SU-DHL-6 (cell line): ENCODE measurements at regions not wholly inside any gene's neighbourhood (a gene's known extent, or its start where the extent isn't known, plus 50 kb on each side); places are given as distances from the start of the nearest gene placed in this dataset.

Experiments
- H2AFZ ChIP-seq: fragments of 200-600 bp; sonication (generic); 2 replicates; pipeline ENCODE4 v1.6.1; 2014; ENCODE audit warnings: low read depth, mild to moderate bottlenecking, moderate library complexity, mixed read lengths, antibody characterized with exemption, low read length; ENCODE audit not compliant: severe bottlenecking
- H3F3A ChIP-seq: fragments of 200-600 bp; shearing (Covaris generic); 2 replicates; pipeline ENCODE4 v1.6.0; 2016; ENCODE audit warnings: antibody characterized with exemption, mild to moderate bottlenecking; ENCODE audit not compliant: insufficient read depth
- H3K27ac ChIP-seq: fragments of 200-600 bp; sonication (generic); 2 replicates; pipeline ENCODE4 v1.5.1; 2016; ENCODE audit warnings: low read depth, mild to moderate bottlenecking, low read length, moderate library complexity, mixed read lengths
- H3K27me3 ChIP-seq: fragments of 200-600 bp; sonication (generic), shearing (Covaris generic); 2 replicates; pipeline ENCODE4 v1.6.0; 2014; ENCODE audit warnings: mild to moderate bottlenecking, low read length
- H3K36me3 ChIP-seq: fragments of 200-600 bp; sonication (generic); 2 replicates; pipeline ENCODE4 v1.6.1; 2014; ENCODE audit warnings: mild to moderate bottlenecking, low read length, mixed read lengths
- H3K4me2 ChIP-seq: fragments of 300-600, 200-600 bp; shearing (Covaris generic), sonication (generic); 2 replicates; pipeline ENCODE4 v1.6.0; 2014; ENCODE audit warnings: low read length, low read depth, mild to moderate bottlenecking; ENCODE audit not compliant: poor library complexity, severe bottlenecking
- H3K4me3 ChIP-seq: fragments of 200-600 bp; sonication (generic); 2 replicates; pipeline ENCODE4 v1.5.1; 2014; ENCODE audit warnings: antibody characterized with exemption, low read length, mild to moderate bottlenecking, mixed read lengths; ENCODE audit not compliant: insufficient read depth, poor library complexity, severe bottlenecking
- H3K79me2 ChIP-seq: fragments of 200-600 bp; sonication (generic); 2 replicates; pipeline ENCODE4 v1.6.1; 2014; ENCODE audit warnings: mild to moderate bottlenecking, low read length, moderate library complexity; ENCODE audit not compliant: insufficient read depth
- H3K9ac ChIP-seq: fragments of 200-600 bp; sonication (generic); 2 replicates; pipeline ENCODE4 v1.7.0; 2014; ENCODE audit warnings: mild to moderate bottlenecking, low read length
- H3K9me2 ChIP-seq: fragments of 200-600 bp; sonication (generic); replicated peaks from 2 replicates; pipeline ENCODE4 v1.6.1; 2014; ENCODE audit warnings: low read length; ENCODE audit not compliant: insufficient read depth
- H3K9me3 ChIP-seq: fragments of 200-600 bp; sonication (generic); 2 replicates; pipeline ENCODE4 v1.6.1; 2014; ENCODE audit warnings: low read length, mixed read lengths; ENCODE audit not compliant: insufficient read depth
- H4K20me1 ChIP-seq: fragments of 200-600 bp; sonication (generic); 2 replicates; pipeline ENCODE4 v1.6.1; 2014; ENCODE audit warnings: low read depth, mild to moderate bottlenecking, antibody characterized with exemption, low read length, moderate library complexity, mixed read lengths
- CTCF ChIP-seq: fragments of 200-600 bp; sonication (generic); IDR thresholded peaks from one replicate; pipeline ENCODE4 v1.5.1; 2017; ENCODE audit warnings: antibody characterized with exemption, mild to moderate bottlenecking, low read length, moderate library complexity; ENCODE audit not compliant: insufficient read depth, poor library complexity, severe bottlenecking
- EZH2phosphoT487 ChIP-seq: fragments of 200-600 bp; sonication (generic), shearing (Covaris generic); conservative IDR thresholded peaks from 2 replicates; pipeline ENCODE4 v1.6.1; 2018; ENCODE audit warnings: mild to moderate bottlenecking, antibody characterized with exemption, low read length, moderate library complexity, mixed read lengths

GRCh38 chr4:141570290-141570689 lies 66.1 kb upstream of the IL15 start:
- no peak overlapping the region for H3K9ac ChIP-seq
- no peaks in the 10 kb centered on the region for H3K9me3 ChIP-seq
- no peaks in the 10 kb centered on the region for H3K79me2 ChIP-seq
- no peak overlapping the region for H2AFZ ChIP-seq
- no peaks in the 10 kb centered on the region for H3F3A ChIP-seq
- no peak overlapping the region for H3K4me2 ChIP-seq
- no peak overlapping the region for H3K27ac ChIP-seq
- H3K27me3 ChIP-seq = no peaks in the 10 kb centered on the region
- H3K36me3 ChIP-seq = no peaks in the 10 kb centered on the region
- no peaks in the 10 kb centered on the region for H4K20me1 ChIP-seq
- H3K4me3 ChIP-seq = no peak overlapping the region
- TF ChIP-seq EZH2phosphoT487 (no peak), CTCF (no peak)
- no peaks in the 10 kb centered on the region for H3K9me2 ChIP-seq

GRCh38 chr4:141571362-141571761 lies 65.0 kb upstream of the IL15 start:
- Histone ChIP-seq H4K20me1 (no peaks in the 10 kb centered on the region), H2AFZ (no peak overlapping the region), H3K9me2 (no peaks in the 10 kb centered on the region), H3K79me2 (no peaks in the 10 kb centered on the region), H3K9ac (no peak overlapping the region), H3K36me3 (no peaks in the 10 kb centered on the region), H3F3A (no peaks in the 10 kb centered on the region), H3K4me3 (no peak overlapping the region), H3K9me3 (no peaks in the 10 kb centered on the region), H3K27me3 (no peaks in the 10 kb centered on the region), H3K4me2 (no peak overlapping the region), H3K27ac (no peak overlapping the region)
- TF ChIP-seq CTCF (no peak), EZH2phosphoT487 (no peak)

- Histone ChIP-seq H2AFZ (no peak overlapping the region), H3K36me3 (no peaks in the 10 kb centered on the region), H3K27me3 (no peaks in the 10 kb centered on the region), H3F3A (no peaks in the 10 kb centered on the region), H3K79me2 (no peaks in the 10 kb centered on the region), H4K20me1 (no peaks in the 10 kb centered on the region), H3K4me2 (no peak overlapping the region), H3K9me3 (no peaks in the 10 kb centered on the region), H3K4me3 (no peak overlapping the region), H3K9ac (no peak overlapping the region), H3K9me2 (no peaks in the 10 kb centered on the region), H3K27ac (no peak overlapping the region)
- TF ChIP-seq CTCF = no peak
- no peak for TF ChIP-seq EZH2phosphoT487
These were observed 64.6 kb upstream of the IL15 start for GRCh38 chr4:141571793-141572192.

- Histone ChIP-seq H3K4me3 (no peak overlapping the region), H3K9me3 (no peaks in the 10 kb centered on the region), H3K27me3 (no peaks in the 10 kb centered on the region), H3K9me2 (no peaks in the 10 kb centered on the region), H3K79me2 (no peaks in the 10 kb centered on the region), H3F3A (no peaks in the 10 kb centered on the region), H3K4me2 (no peak overlapping the region), H3K27ac (no peak overlapping the region), H3K36me3 (no peaks in the 10 kb centered on the region), H4K20me1 (no peaks in the 10 kb centered on the region), H2AFZ (no peak overlapping the region), H3K9ac (no peak overlapping the region)
- TF ChIP-seq EZH2phosphoT487 = no peak
- no peak for TF ChIP-seq CTCF
These were observed 62.7 kb upstream of the IL15 start for GRCh38 chr4:141573678-141574077.
